ELF-1 (cell line): ENCODE measurements at regions not wholly inside any gene's neighbourhood (a gene's known extent, or its start where the extent isn't known, plus 50 kb on each side); places are given as distances from the start of the nearest gene placed in this dataset.

Source experiments
- DNase-seq: peaks from one replicate; pipeline ENCODE4 v3.0.0-alpha.2; 2016; ENCODE audit warnings: low read depth, low spot score

- DNase-seq = no peak
Measured at GRCh38 chr14:97297100-97297499, 499.9 kb downstream of the VRK1 start.

GRCh38 chr14:97298331-97298730, 501.1 kb downstream of the VRK1 start:
- peak; percentile 38 for DNase-seq

DNA sequence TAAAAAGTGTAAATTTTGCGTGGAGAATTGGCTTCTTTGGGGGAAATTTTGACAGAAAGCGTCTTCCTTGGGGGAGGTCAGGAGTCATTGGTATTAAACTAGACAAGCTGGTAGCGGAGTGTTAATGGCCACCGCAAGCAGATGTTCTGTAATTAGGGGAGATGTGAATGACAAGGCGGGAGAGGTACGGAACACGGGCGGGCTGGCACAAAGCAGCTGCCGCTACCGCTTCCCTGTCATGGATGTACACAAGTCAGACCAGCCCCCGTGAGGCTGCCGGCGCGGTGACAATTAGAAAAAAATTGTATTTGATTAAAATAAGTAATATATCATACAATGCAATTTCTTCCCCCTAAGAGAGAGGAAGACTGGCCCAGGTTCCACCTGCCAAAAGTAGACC, 501.6 kb downstream of the VRK1 start:
- DNase-seq = no peak

DNA sequence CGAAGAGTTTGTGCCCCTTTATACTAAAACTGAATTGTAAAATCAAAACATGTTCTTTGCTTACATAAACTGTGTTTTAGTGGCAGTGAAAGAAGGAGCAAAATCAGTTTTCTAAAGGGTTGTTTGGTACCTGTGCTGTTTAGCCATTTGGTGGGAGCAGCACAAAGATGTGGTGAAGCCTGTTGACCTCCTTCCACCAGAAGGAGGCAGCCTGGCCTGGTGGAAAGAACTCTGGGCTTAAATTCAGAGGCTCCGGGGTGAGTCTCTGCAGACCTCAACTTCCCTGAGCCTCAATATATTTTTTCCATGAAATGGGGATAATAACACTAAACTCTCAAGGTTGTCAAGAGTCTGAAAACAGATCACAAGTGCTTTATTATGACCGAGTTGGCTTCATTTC, 502.5 kb downstream of the VRK1 start:
- peak; percentile 32 for DNase-seq

DNA sequence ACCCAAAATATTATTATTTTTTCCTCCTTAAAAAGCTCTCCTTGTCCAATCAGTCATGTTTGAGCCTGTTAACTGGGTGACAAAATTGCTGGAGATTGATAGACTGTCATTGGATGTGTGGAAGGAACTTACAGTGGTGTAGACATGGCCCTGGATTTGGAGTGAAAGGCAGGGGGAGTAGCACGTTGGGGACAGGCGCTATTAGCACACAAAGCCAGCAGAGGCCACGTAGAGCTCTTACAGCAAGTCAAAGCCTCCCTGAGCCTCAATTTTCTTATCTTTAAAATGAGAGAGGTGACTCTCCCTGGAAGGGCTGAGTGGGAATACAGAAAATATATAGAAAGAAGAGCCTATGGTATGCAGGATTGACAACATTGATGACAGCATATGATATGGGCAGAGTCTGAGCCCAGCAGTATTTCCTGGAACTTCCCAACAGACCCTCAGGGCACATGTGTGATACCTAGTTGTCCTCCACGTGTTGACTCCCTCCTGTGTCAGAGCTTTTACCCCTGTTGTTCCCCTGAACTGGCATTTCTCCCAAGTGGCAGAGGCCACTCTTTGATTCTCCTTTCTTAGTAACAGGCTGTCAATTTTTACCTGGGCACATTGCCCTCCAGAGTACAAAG, 504.9 kb downstream of the VRK1 start:
- DNase-seq = peak; percentile 28

DNA sequence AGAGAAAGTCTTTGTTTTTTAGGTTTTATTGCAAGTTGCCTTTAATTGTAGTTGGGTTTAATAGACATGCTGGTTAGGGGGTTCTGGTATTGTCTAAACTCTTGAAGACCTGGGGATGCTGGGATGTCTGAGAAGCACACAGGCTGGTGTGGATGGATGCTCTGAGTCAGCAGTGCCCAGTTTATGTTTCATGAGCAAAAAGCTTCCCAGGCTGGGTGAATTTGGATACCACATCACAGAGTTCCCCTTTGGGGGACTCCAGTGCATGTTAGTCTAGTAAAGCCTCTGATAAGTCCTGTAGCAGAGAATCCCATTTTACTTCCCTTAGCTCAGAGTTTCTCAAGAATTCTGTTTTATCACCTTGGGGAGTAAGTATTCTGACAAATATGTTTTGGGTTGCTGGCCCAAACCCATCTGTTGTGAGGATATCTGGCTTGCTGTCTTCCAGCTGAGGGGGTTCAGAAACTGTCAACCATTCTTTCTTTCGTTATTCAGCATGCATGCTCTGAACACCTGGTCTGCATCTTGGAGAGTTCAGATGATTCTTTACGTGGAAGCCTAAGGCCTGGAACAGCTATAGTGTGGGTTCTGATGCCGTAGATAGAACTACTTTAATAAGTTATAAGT, 509.1 kb downstream of the VRK1 start:
- DNase-seq = no peak

- no peak for DNase-seq
Measured at GRCh38 chr14:97306760-97307246, 509.6 kb downstream of the VRK1 start.

GRCh38 chr14:97311411-97311810, 514.2 kb downstream of the VRK1 start:
- no peak for DNase-seq

- no peak for DNase-seq
Measured at GRCh38 chr14:97312910-97313309, 515.7 kb downstream of the VRK1 start.

DNA sequence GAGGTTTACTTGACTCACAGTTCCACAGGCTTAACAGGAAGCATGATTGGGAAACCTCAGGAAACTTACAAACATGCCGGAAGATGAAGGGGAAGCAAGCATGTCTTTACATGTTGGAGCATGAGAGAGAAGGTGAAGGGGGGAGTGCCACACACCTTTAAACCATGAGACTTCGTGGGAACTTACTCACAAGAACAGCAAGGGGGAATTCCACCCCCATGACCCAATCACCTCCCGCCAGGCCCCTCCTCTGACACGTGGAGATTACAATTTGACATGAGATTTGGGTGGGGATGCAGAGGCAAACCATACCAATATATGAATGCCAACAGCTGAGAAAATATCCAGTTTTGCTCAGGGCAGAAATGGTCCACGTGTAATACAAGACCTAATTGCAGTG, 518.6 kb downstream of the VRK1 start:
- DNase-seq = no peak

GRCh38 chr14:97318380-97318779, 521.2 kb downstream of the VRK1 start:
- no peak for DNase-seq

DNA sequence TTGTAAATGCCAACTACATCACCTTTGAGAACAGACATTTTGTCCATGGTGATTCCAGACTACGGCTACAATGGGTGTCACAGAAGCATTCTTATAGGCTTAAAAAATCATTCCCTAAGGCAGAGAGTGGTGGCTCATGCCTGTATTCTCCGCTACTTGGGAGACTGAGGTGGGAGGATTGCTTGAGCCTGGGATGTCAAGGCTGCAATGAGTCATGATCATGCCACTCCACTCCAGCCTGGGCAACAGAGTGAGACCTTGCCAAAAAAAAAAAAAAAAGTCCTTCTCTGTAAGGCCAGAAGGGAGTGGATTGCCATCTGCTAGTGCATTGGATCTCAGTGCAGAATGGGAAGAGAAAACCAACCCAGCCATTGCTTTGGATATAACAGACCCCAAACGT, 522.5 kb downstream of the VRK1 start:
- DNase-seq = no peak

DNA sequence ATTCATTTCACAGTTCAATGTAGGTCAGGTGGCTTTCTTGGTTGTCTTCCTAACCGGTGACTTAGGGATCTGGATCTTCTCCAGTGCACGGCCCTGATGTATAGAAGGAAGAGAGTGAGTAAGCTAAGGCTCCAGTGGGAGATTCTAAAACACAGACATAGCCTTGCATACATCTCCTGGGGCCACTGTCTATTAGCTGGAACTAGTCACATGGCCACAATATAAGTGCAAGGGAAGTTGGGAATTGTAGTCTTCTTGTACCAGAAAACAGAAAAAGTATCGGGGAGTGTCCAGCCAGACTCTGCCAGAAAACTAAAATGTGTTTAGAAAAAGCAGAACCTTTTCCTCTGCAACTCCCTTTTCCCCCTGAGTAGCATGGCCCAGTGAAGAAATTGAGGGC, 531.6 kb downstream of the VRK1 start:
- no peak for DNase-seq

- DNase-seq = peak; percentile 70
Measured at GRCh38 chr14:97329701-97330100, 532.5 kb downstream of the VRK1 start.

DNA sequence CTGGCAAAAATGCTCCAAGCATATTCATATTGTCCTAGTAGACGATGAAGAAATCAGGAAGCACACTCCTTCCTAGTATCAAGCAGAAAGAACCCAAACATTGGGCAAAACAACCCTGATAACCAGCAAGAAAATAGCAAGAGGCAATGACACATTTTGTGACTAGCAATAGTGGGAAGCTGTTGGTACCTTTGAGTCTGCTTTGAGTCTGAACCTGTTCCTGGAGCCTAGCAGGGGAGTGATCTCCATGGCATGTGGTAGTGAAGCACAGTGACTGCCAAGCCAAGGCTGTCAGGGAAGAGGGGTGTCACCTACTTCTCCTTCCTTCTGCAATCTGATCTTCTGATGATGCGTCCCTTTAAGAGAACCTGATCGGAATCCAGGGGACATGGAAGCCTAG, 533.9 kb downstream of the VRK1 start:
- DNase-seq = peak; percentile 5

DNA sequence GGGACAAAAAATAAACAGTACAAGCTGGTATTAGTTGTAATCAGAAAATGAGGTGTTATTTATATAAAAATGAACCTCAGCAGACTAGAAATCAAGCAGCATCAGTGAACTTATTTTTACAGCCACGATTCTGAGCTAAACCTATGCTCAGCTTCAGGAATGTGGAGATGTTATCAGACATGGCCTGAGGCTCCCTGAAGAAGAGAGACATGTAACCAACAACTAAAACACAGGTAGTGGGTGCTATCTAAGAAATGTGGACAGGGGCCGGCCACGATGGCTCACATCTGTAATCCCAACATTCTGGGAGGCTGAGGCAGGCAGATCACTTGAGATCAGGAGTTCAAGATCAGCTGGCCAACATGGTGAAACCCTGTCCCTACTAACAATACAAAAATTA, 534.3 kb downstream of the VRK1 start:
- DNase-seq = peak; percentile 40

DNA sequence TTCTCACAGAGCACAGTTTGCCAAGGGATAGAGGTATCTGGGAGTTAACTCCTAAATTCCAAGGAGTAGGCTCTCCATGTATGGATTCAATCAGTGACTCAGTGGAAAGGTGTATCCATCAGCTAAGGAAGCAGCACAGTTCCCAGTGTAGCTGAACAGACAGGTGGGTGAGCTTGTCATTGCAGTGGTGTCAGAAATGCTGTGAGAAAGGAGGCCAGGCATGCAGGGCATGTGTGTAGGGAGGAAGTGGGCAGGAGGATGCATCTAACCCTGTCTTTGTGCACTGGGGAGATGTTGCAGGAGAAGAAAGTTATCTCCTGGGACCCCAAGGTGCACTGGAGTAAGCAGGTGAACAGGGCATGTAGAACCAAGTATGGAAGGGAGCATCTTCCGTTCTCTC, 539.0 kb downstream of the VRK1 start:
- no peak for DNase-seq

- no peak for DNase-seq
Measured at GRCh38 chr14:97336816-97337215, 539.6 kb downstream of the VRK1 start.

DNA sequence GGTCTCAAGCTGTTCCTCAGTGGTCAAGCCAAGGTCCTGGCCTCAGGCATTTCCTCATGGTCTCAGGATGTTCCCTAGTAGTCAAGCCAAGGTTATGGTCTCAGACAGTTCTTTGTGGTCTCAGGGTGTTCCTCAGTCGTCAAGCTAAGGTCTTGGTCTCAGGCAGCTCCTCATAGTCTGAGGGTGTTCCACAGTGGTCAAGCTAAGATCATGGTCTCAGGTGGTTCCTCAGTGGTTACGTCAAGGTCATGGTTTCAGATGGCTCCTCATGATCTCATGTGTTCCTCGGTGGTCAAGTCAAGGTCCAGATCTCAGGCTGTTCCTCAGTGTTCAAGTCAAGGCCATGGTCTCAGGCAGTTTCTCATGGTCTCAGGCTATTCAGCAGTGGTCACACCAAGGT, 540.1 kb downstream of the VRK1 start:
- DNase-seq = no peak

- DNase-seq = no peak
Measured at GRCh38 chr14:97337670-97338069, 540.5 kb downstream of the VRK1 start.

DNA sequence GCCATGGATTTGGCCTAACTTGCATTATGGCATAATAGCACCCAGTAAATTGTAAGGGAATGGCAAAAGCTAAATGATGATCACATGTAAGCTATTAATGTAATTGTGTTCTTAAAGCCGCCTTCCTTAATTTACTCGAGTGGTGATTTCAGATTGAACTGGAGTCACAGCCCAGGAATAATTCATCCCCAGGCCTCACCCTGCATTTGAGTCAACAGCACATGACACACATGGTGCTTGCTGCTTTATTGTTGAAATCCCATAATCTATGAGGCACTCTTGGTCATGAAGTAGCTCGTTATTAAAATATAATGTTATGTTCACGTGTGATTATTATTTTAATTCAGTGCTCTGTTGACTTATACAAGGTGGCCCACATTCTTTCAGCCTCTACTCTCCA, 547.5 kb downstream of the VRK1 start:
- no peak for DNase-seq

- DNase-seq = no peak
Measured at GRCh38 chr14:97346675-97347074, 549.5 kb downstream of the VRK1 start.

- DNase-seq = no peak
Measured at GRCh38 chr14:97349463-97349862, 552.3 kb downstream of the VRK1 start.

DNA sequence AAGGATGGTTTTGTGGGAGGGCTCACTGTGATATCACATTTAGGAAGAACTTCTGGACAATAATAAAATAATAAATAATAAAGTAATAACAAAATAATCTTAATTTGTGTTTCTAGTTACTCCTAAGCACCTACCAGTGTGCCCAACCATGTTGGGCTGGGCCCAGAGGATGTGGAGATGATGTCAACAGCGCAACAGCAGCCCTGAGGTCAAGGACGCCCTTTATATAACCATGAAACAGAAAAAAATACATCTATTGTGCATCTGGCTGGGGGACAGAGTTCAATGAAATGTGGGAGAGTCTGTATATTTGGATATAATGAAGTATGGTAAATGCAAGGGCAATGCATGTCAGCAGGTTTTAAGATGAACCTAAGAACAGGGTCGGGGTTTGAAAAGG, 552.8 kb downstream of the VRK1 start:
- no peak for DNase-seq
